Liver (tissue), 8 donors: ENCODE measurements at regions not wholly inside any gene's neighbourhood (a gene's known extent, or its start where the extent isn't known, plus 50 kb on each side); places are given as distances from the start of the nearest gene placed in this dataset.

ENCODE experiments used
- DNase-seq: peaks from one replicate; pipeline ENCODE4 v3.0.0-alpha.2; 2017; ENCODE audit warnings: low spot score
- H3K27ac ChIP-seq, 2 donors: one replicate each; pipeline ENCODE4 v1.7.0; 2013; ENCODE audit warnings: inconsistent platforms in 2 of 2, low read length in 2 of 2, control low read depth in 1 of 2, low read depth in 1 of 2, mild to moderate bottlenecking in 1 of 2
- H3K27me3 ChIP-seq, 4 donors: one replicate each; pipeline versions ENCODE4 v1.6.1 to v1.7.0; 2013; ENCODE audit warnings: low read length in 3 of 4, inconsistent platforms in 1 of 4, mild to moderate bottlenecking in 1 of 4, moderate library complexity in 1 of 4; ENCODE audit not compliant: control insufficient read depth in 4 of 4, insufficient read depth in 4 of 4
- H3K36me3 ChIP-seq, 4 donors: one replicate each; pipeline versions ENCODE4 v1.6.1 to v1.7.0; 2013; ENCODE audit warnings: low read length in 3 of 4, mild to moderate bottlenecking in 3 of 4, low read depth in 1 of 4, moderate library complexity in 1 of 4; ENCODE audit not compliant: control insufficient read depth in 4 of 4, insufficient read depth in 3 of 4
- H3K4me1 ChIP-seq, 4 donors: one replicate each; pipeline versions ENCODE4 v1.6.1 to v1.7.0; 2013; ENCODE audit warnings: low read length in 3 of 4, mild to moderate bottlenecking in 3 of 4, moderate library complexity in 1 of 4; ENCODE audit not compliant: control insufficient read depth in 4 of 4, insufficient read depth in 4 of 4
- H3K4me3 ChIP-seq, 3 donors: one replicate each; pipeline versions ENCODE4 v1.6.1 to v1.7.0; 2013; ENCODE audit warnings: low read length in 3 of 3, control low read depth in 1 of 3, low read depth in 1 of 3, mild to moderate bottlenecking in 1 of 3
- H3K9ac ChIP-seq, 2 donors: one replicate each; pipeline ENCODE4 v1.7.0; 2013; ENCODE audit warnings: low read length in 2 of 2, mild to moderate bottlenecking in 2 of 2, moderate library complexity in 2 of 2, control low read depth in 1 of 2, low read depth in 1 of 2
- H3K9me3 ChIP-seq, 4 donors: one replicate each; pipeline versions ENCODE4 v1.6.1 to v1.7.0; 2013; ENCODE audit warnings: low read length in 3 of 4; ENCODE audit not compliant: control insufficient read depth in 4 of 4
- FOXA1 ChIP-seq: IDR thresholded peaks from 2 replicates; pipeline ENCODE4 v1.6.1; 2016; ENCODE audit warnings: antibody characterized with exemption
- FOXA2 ChIP-seq: IDR thresholded peaks from 2 replicates; pipeline ENCODE4 v1.6.1; 2016; ENCODE audit warnings: antibody characterized with exemption
- GABPA ChIP-seq, 2 donors: IDR thresholded peaks in 1 of 2; conservative IDR thresholded peaks in 1 of 2; 2 replicates each; pipeline ENCODE4 v1.6.1; 2016; ENCODE audit warnings: antibody characterized with exemption in 2 of 2, mild to moderate bottlenecking in 1 of 2, moderate library complexity in 1 of 2
- HNF4A ChIP-seq, 2 donors: conservative IDR thresholded peaks; 2 replicates each; pipeline ENCODE4 v1.6.1; 2016; ENCODE audit warnings: antibody characterized with exemption in 2 of 2, mild to moderate bottlenecking in 2 of 2
- JUND ChIP-seq, 2 donors: IDR thresholded peaks; 2 replicates each; pipeline ENCODE4 v1.6.1; 2016; ENCODE audit warnings: antibody characterized with exemption in 2 of 2
- REST ChIP-seq: IDR thresholded peaks from 2 replicates; pipeline ENCODE4 v1.6.1; 2016; ENCODE audit warnings: antibody characterized with exemption, mild to moderate bottlenecking
- RXRA ChIP-seq, 2 donors: IDR thresholded peaks; 2 replicates each; pipeline ENCODE4 v1.6.1; 2017 to 2018; ENCODE audit warnings: antibody characterized with exemption in 2 of 2, mild to moderate bottlenecking in 1 of 2
- SP1 ChIP-seq: IDR thresholded peaks from 2 replicates; pipeline ENCODE4 v1.6.1; 2018; ENCODE audit warnings: antibody characterized with exemption, mild to moderate bottlenecking
- TAF1 ChIP-seq: conservative IDR thresholded peaks from 2 replicates; pipeline ENCODE4 v1.6.1; 2016; ENCODE audit warnings: antibody characterized with exemption, mild to moderate bottlenecking
- YY1 ChIP-seq: IDR thresholded peaks from 2 replicates; pipeline ENCODE4 v1.6.1; 2016; ENCODE audit warnings: antibody characterized with exemption, mild to moderate bottlenecking
- ZBTB33 ChIP-seq: IDR thresholded peaks from 2 replicates; pipeline ENCODE4 v1.6.1; 2016; ENCODE audit warnings: antibody characterized with exemption
- WGBS: extraction: QIAGEN DNeasy Blood & Tissue Kit; methylation state at CpG from one replicate; pipeline ENCODE4 v1.1.7; 2013; 5-methylcytosine and 5-hydroxymethylcytosine counted together
- TF ChIP-seq, protein P1 (sequence below): fragments of 150-350 bp; IDR thresholded peaks from 2 replicates; pipeline ENCODE4 v1.5.1; 2017; ENCODE audit warnings: improper control_type of control experiment, low read depth, low read length; ENCODE audit not compliant: missing input control
- donor health status: healthy.
- donor health status: healthy.
- donor health status: healthy.
- donor health status: healthy.
- donor health status: healthy.

DNA sequence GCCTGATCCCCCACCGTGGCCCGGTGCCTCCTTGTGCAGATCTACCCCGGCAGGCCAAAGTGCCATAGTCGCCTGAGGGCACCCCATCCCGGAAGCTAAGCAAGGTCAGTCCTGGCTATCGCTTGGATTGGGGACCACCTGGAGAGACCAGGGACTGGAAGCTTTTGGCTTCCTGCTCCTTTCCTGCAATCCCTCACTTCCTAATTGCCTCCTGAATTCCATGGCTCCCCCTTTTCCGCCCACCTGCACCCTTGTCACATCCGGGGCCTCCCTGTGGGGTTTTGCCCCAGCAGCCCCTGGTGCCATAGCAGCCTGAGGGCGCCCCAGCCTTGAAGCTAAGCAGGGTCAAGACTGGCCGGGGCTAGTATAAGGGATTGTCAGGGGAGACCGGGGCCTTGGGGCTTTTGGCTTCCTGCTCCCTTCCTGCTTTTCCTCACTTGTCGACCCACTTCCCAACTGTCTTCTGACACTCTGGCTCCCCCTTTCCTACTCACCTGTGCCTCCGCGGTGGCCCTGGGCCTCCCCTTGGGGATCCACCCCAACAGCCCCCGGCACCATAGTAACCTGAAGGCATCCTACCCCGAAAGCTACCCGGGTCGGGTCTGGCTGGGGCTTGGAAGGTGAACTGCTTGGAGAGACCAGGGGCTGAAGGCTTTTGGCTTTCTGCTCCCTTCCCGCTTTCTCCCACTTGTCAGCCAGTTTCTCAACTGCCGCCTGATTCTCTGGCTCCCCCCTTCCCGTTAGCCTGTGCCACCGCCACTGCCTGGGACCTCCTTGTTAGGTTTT is 2293.6 kb downstream of the TP53TG3F start:
- no peak overlapping the region for H3K4me3 ChIP-seq
- WGBS, result 82% methylated on average over 22 of the region's 22 CpGs
- H3K27ac ChIP-seq, result no peak overlapping the region
- H3K9ac ChIP-seq, result no peak overlapping the region
- H3K36me3 ChIP-seq, result no peaks in the 10 kb centered on the region
- H3K27me3 ChIP-seq, result no peaks in the 10 kb centered on the region
- no peak for DNase-seq
- no peaks in the 10 kb centered on the region for H3K9me3 ChIP-seq
- TF ChIP-seq RXRA (IDR thresholded peaks at IDR 0.05) (no peak), JUND (IDR thresholded peaks at IDR 0.05) (no peak)
- H3K4me1 ChIP-seq, result no peaks in the 10 kb centered on the region

- DNase-seq, result no peak
- Histone ChIP-seq H3K27me3 (no peaks in the 10 kb centered on the region), H3K9ac (no peak overlapping the region), H3K4me1 (no peaks in the 10 kb centered on the region), H3K27ac (no peak overlapping the region), H3K9me3 (no peaks in the 10 kb centered on the region), H3K4me3 (no peak overlapping the region), H3K36me3 (no peaks in the 10 kb centered on the region)
- WGBS, result 70% methylated on average over 12 of the region's 12 CpGs
- no peak for TF ChIP-seq TAF1
- TF ChIP-seq, protein P1, sequence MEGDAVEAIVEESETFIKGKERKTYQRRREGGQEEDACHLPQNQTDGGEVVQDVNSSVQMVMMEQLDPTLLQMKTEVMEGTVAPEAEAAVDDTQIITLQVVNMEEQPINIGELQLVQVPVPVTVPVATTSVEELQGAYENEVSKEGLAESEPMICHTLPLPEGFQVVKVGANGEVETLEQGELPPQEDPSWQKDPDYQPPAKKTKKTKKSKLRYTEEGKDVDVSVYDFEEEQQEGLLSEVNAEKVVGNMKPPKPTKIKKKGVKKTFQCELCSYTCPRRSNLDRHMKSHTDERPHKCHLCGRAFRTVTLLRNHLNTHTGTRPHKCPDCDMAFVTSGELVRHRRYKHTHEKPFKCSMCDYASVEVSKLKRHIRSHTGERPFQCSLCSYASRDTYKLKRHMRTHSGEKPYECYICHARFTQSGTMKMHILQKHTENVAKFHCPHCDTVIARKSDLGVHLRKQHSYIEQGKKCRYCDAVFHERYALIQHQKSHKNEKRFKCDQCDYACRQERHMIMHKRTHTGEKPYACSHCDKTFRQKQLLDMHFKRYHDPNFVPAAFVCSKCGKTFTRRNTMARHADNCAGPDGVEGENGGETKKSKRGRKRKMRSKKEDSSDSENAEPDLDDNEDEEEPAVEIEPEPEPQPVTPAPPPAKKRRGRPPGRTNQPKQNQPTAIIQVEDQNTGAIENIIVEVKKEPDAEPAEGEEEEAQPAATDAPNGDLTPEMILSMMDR, result no peak
- TF ChIP-seq FOXA2, result no peak
- no peak for TF ChIP-seq ZBTB33
- no peak for TF ChIP-seq GABPA (IDR thresholded peaks at IDR 0.05 in 1 of 2, conservative IDR thresholded peaks at IDR 0.05 in 1 of 2)
- TF ChIP-seq REST, result no peak
- no peak for TF ChIP-seq HNF4A (conservative IDR thresholded peaks at IDR 0.05)
- no peak for TF ChIP-seq YY1
- no peak for TF ChIP-seq FOXA1
- TF ChIP-seq SP1, result no peak
- no peak for TF ChIP-seq RXRA (IDR thresholded peaks at IDR 0.05)
- no peak for TF ChIP-seq JUND (IDR thresholded peaks at IDR 0.05)
Measured at GRCh38 chr16:35753559-35754390, 2294.4 kb downstream of the TP53TG3F start.
